Neural cell (in vitro differentiated cells): ENCODE measurements at regions not wholly inside any gene's neighbourhood (a gene's known extent, or its start where the extent isn't known, plus 50 kb on each side); places are given as distances from the start of the nearest gene placed in this dataset.

Source experiments
- H2AFZ ChIP-seq: fragments of 200-600, 300-800 bp; sonication (generic), shearing (Covaris generic); 2 replicates; pipeline ENCODE4 v1.6.0; 2014; ENCODE audit warnings: low read depth, mild to moderate bottlenecking, antibody characterized with exemption, low read length, moderate library complexity
- H3F3A ChIP-seq: fragments of 200-600 bp; shearing (Covaris generic); 2 replicates; pipeline ENCODE4 v1.6.1; 2016; ENCODE audit warnings: mild to moderate bottlenecking, moderate library complexity, mixed read lengths, antibody characterized with exemption, low read length; ENCODE audit not compliant: insufficient read depth, poor library complexity, severe bottlenecking
- H3K27ac ChIP-seq: fragments of 200-600, 300-800 bp; sonication (generic), shearing (Covaris generic); 2 replicates; pipeline ENCODE4 v1.5.1; 2014; ENCODE audit warnings: mild to moderate bottlenecking, low read length, moderate library complexity
- H3K27me3 ChIP-seq: fragments of 300-800, 200-600 bp; sonication (generic), shearing (Covaris generic); 2 replicates; pipeline ENCODE4 v1.6.0; 2014; ENCODE audit warnings: mild to moderate bottlenecking, low read depth, low read length, moderate library complexity; ENCODE audit not compliant: insufficient read depth
- H3K36me3 ChIP-seq: fragments of 300-800, 200-600 bp; sonication (generic), shearing (Covaris generic); 2 replicates; pipeline ENCODE4 v1.5.1; 2014; ENCODE audit warnings: mild to moderate bottlenecking, antibody characterized with exemption, low read length, moderate library complexity; ENCODE audit not compliant: insufficient read depth
- H3K4me2 ChIP-seq: fragments of 300-800, 200-600 bp; sonication (generic), shearing (Covaris generic); 2 replicates; pipeline ENCODE4 v1.6.0; 2014; ENCODE audit warnings: mild to moderate bottlenecking, low read length
- H3K4me3 ChIP-seq: fragments of 300-800, 200-600 bp; sonication (generic), shearing (Covaris generic); 2 replicates; pipeline ENCODE4 v1.5.1; 2014; ENCODE audit warnings: mild to moderate bottlenecking, low read length, moderate library complexity
- H3K79me2 ChIP-seq: fragments of 200-600 bp; shearing (Covaris generic); replicated peaks from 2 replicates; pipeline ENCODE4 v1.6.0; 2014; ENCODE audit warnings: mild to moderate bottlenecking, low read length, moderate library complexity; ENCODE audit not compliant: insufficient read depth
- H3K9ac ChIP-seq: fragments of 300-800, 200-600 bp; sonication (generic), shearing (Covaris generic); 2 replicates; pipeline ENCODE4 v1.6.1; 2016; ENCODE audit warnings: mild to moderate bottlenecking, low read length, mixed read lengths
- H3K9me2 ChIP-seq: fragments of 200-600 bp; shearing (Covaris generic); 2 replicates; pipeline ENCODE4 v1.6.1; 2016; ENCODE audit warnings: mild to moderate bottlenecking, low read length, mixed read lengths; ENCODE audit not compliant: insufficient read depth
- H3K9me3 ChIP-seq: fragments of 200-600, 300-800 bp; sonication (generic), shearing (Covaris generic); 2 replicates; pipeline ENCODE4 v1.6.1; 2016; ENCODE audit warnings: mild to moderate bottlenecking, mixed run types, low read length, moderate library complexity, mixed read lengths
- H4K20me1 ChIP-seq: fragments of 200-600 bp; shearing (Covaris generic); 2 replicates; pipeline ENCODE4 v1.6.1; 2016; ENCODE audit warnings: mild to moderate bottlenecking, mixed run types; ENCODE audit not compliant: insufficient read depth
- EP300 ChIP-seq: fragments of 450-650 bp; conservative IDR thresholded peaks from 2 replicates; pipeline ENCODE4 v1.6.1; 2014; ENCODE audit warnings: antibody characterized with exemption, mild to moderate bottlenecking, moderate library complexity; ENCODE audit not compliant: poor library complexity, severe bottlenecking
- EZH2 ChIP-seq: fragments of 200-600, 300-800 bp; shearing (Covaris generic), sonication (generic); IDR thresholded peaks from 2 replicates; pipeline ENCODE4 v1.6.1; 2014; ENCODE audit warnings: antibody characterized with exemption, low read length, borderline replicate concordance, mild to moderate bottlenecking; ENCODE audit not compliant: insufficient read depth, poor library complexity, severe bottlenecking
- MXI1 ChIP-seq: fragments of 450-650 bp; conservative IDR thresholded peaks from 2 replicates; pipeline ENCODE4 v1.6.1; 2014; ENCODE audit warnings: antibody characterized with exemption, mild to moderate bottlenecking; ENCODE audit not compliant: poor library complexity, severe bottlenecking
- POLR2AphosphoS5 ChIP-seq: IDR thresholded peaks from 2 replicates; pipeline ENCODE4 v1.6.1; 2012
- RAD21 ChIP-seq: fragments of 450-650 bp; conservative IDR thresholded peaks from 2 replicates; pipeline ENCODE4 v1.6.1; 2014; ENCODE audit warnings: antibody characterized with exemption, mild to moderate bottlenecking, moderate library complexity
- SMC3 ChIP-seq: fragments of 450-650 bp; conservative IDR thresholded peaks from 2 replicates; pipeline ENCODE4 v1.6.1; 2014; ENCODE audit warnings: antibody characterized with exemption, mild to moderate bottlenecking, moderate library complexity; ENCODE audit not compliant: poor library complexity
- TAF1 ChIP-seq: IDR thresholded peaks from 2 replicates; pipeline ENCODE4 v1.6.1; 2012; ENCODE audit warnings: low read depth
- TF ChIP-seq, protein P1 (sequence below): fragments of 450-650 bp; IDR thresholded peaks from 2 replicates; pipeline ENCODE4 v1.5.1; 2014; ENCODE audit warnings: antibody characterized with exemption, mild to moderate bottlenecking, moderate library complexity; ENCODE audit not compliant: poor library complexity, severe bottlenecking
- TF ChIP-seq, protein P2 (sequence below): IDR thresholded peaks from 2 replicates; pipeline ENCODE4 v1.6.1; 2012; ENCODE audit warnings: borderline replicate concordance

DNA sequence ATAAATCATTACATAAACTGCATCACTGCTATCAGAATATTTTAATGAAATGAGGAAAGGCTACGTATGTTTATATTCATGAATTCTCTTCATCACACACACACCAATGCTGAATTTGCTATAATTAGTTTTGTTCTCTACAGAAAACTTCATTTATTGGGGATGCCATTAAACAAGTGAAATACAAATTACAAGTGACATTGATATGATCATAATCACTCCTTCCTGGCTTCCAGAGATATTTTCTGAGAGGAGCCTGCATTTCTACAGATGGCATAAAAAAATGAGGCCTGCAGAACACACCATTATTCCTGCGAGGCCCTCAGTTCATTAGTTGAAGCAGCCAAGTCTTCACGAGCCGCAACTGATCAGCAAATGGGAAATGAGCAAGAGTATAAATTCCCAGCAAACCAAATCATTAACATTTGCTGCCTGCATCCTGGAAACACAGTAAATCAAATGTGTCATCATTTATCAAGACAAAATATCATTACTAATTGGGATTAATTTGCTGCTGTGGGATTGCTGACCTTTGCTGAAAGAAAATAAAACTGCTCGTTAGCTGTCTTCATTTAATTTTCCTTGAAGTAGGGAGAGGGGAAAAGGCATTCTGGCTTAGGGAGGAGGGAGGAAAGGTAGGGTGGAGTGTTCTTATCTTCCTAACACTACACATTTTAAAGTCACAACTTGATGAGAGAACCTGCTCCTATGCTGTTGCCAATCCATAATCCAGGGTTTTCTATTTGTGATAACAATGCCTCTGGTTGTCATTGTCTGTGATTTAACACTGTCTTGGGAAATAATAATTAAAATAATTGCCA is 921.9 kb downstream of the SQOR start:
- Histone ChIP-seq H3K9me2 (no peaks in the 10 kb centered on the region), H3K27ac (no peak overlapping the region), H3K9ac (no peak overlapping the region), H3K4me3 (no peak overlapping the region), H4K20me1 (no peaks in the 10 kb centered on the region), H3K9me3 (no peaks in the 10 kb centered on the region), H3F3A (no peaks in the 10 kb centered on the region), H3K36me3 (no peaks in the 10 kb centered on the region), H2AFZ (no peak overlapping the region), H3K4me2 (no peak overlapping the region), H3K79me2 (no peaks in the 10 kb centered on the region), H3K27me3 (no peaks in the 10 kb centered on the region)
- TF ChIP-seq, protein P1, sequence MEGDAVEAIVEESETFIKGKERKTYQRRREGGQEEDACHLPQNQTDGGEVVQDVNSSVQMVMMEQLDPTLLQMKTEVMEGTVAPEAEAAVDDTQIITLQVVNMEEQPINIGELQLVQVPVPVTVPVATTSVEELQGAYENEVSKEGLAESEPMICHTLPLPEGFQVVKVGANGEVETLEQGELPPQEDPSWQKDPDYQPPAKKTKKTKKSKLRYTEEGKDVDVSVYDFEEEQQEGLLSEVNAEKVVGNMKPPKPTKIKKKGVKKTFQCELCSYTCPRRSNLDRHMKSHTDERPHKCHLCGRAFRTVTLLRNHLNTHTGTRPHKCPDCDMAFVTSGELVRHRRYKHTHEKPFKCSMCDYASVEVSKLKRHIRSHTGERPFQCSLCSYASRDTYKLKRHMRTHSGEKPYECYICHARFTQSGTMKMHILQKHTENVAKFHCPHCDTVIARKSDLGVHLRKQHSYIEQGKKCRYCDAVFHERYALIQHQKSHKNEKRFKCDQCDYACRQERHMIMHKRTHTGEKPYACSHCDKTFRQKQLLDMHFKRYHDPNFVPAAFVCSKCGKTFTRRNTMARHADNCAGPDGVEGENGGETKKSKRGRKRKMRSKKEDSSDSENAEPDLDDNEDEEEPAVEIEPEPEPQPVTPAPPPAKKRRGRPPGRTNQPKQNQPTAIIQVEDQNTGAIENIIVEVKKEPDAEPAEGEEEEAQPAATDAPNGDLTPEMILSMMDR = no peak
- no peak for TF ChIP-seq MXI1
- TF ChIP-seq RAD21 = no peak
- no peak for TF ChIP-seq TAF1
- no peak for TF ChIP-seq EP300
- TF ChIP-seq SMC3 = no peak
- no peak for TF ChIP-seq EZH2

DNA sequence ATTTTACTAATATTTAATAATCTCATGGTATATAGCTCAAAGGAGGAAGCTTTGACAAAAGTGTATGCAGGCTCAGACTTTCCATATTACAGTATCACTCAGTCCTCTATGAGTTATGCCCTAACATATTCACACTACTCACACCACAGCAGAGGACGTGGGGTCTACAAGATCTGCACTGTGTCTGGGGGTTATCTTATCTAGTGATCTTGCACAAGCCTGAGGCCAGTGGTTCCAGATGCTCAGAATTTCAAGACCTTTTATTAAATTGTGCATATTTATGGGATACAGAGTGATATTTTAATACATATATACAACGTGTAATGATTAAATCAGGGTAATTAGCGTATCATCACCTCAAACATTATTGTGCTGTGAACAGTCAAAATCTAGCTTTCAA is 933.1 kb downstream of the SQOR start:
- Histone ChIP-seq H3K9ac (no peak overlapping the region), H3K27ac (no peak overlapping the region), H3K36me3 (no peaks in the 10 kb centered on the region), H3K9me3 (no peaks in the 10 kb centered on the region), H4K20me1 (no peaks in the 10 kb centered on the region), H3K4me2 (no peak overlapping the region), H2AFZ (no peak overlapping the region), H3K9me2 (no peaks in the 10 kb centered on the region), H3K79me2 (no peaks in the 10 kb centered on the region), H3F3A (no peaks in the 10 kb centered on the region), H3K27me3 (no peaks in the 10 kb centered on the region), H3K4me3 (no peak overlapping the region)
- TF ChIP-seq SMC3 = no peak
- TF ChIP-seq POLR2AphosphoS5 = no peak
- no peak for TF ChIP-seq RAD21
- TF ChIP-seq, protein P1 = no peak
- no peak for TF ChIP-seq EZH2
- TF ChIP-seq, protein P2, sequence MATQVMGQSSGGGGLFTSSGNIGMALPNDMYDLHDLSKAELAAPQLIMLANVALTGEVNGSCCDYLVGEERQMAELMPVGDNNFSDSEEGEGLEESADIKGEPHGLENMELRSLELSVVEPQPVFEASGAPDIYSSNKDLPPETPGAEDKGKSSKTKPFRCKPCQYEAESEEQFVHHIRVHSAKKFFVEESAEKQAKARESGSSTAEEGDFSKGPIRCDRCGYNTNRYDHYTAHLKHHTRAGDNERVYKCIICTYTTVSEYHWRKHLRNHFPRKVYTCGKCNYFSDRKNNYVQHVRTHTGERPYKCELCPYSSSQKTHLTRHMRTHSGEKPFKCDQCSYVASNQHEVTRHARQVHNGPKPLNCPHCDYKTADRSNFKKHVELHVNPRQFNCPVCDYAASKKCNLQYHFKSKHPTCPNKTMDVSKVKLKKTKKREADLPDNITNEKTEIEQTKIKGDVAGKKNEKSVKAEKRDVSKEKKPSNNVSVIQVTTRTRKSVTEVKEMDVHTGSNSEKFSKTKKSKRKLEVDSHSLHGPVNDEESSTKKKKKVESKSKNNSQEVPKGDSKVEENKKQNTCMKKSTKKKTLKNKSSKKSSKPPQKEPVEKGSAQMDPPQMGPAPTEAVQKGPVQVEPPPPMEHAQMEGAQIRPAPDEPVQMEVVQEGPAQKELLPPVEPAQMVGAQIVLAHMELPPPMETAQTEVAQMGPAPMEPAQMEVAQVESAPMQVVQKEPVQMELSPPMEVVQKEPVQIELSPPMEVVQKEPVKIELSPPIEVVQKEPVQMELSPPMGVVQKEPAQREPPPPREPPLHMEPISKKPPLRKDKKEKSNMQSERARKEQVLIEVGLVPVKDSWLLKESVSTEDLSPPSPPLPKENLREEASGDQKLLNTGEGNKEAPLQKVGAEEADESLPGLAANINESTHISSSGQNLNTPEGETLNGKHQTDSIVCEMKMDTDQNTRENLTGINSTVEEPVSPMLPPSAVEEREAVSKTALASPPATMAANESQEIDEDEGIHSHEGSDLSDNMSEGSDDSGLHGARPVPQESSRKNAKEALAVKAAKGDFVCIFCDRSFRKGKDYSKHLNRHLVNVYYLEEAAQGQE = no peak
- no peak for TF ChIP-seq TAF1
- no peak for TF ChIP-seq MXI1
- TF ChIP-seq EP300 = no peak
